ENCODE measurements at regions not wholly inside any gene's neighbourhood (a gene's known extent, or its start where the extent isn't known, plus 50 kb on each side); places are given as distances from the start of the nearest gene placed in this dataset.
"Not testable (repeated sequence)": the region's sequence is repeated elsewhere in the genome, so short reads cannot be mapped to it uniquely, and the experiment has no call there.

GRCh38 chr21:25170681-25171080 lies 436.6 kb downstream of the MRPL39 start:
- DNase-seq (ENCODE audit: low read depth in 2 of 3, low spot score in 2 of 3), result no peak

GRCh38 chr21:25169370-25169769 lies 437.9 kb downstream of the MRPL39 start:
- no peak for DNase-seq (ENCODE audit: low read depth in 2 of 3, low spot score in 2 of 3)

DNA sequence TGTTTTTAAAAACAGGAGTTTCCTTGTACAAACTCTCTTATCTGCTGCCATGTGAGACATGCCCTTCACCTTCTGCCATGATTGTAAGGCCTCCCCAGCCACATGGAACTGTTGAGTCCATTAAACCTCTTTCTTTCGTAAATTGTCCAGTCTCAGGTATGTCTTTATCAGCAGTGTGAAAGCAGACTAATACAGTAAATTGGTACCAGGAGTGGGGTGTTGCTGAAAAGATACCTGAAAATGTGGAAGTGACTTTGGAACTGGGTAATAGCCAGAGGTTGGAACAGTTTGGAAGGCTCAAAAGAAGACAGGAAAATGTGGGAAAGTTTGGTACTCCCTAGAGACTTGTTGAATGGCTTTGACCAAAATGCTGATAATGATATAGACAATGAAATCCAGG lies 440.4 kb downstream of the MRPL39 start:
- not testable (repeated sequence) for DNase-seq (ENCODE audit: low read depth in 2 of 3, low spot score in 2 of 3)

DNA sequence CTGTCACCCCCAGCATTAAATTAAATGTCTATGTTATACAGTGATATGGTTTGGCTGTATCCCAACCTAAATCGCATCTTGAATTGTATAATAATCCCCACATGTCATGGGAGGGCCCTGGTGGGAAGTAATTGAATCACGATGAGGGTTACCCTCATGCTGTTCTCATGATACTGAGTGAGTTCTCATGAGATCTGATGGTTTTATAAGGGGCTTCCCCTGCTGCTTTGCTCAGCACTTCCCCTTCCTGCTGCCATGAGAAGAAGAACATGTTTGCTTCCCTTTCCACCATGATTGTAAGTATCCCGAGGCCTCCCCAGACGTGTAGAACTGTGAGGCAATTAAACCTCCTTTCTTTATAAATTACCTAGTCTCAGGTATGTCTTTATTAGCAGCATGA lies 445.7 kb downstream of the MRPL39 start:
- DNase-seq (ENCODE audit: low read depth in 2 of 3, low spot score in 2 of 3), result no peak

DNA sequence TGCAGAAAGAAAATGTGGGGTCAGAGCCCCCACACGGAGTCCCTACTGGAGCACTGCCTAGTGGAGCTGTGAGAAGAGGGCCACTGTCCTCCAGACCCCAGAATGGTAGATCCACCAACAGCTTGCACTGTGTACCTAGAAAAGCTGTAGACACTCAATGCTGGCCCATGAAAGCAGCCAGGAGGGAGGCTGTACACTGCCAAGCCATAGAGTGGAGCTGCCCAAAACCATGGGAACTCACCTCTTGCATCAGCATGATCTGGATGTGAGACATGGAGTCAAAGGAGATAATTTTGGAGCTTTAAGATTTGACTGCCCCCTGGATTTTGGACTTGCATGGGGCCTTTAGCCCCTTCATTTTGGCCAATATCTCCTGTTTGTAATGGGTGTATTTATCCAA lies 452.3 kb downstream of the MRPL39 start:
- DNase-seq (ENCODE audit: low read depth in 2 of 3, low spot score in 2 of 3), result not testable (repeated sequence)

DNA sequence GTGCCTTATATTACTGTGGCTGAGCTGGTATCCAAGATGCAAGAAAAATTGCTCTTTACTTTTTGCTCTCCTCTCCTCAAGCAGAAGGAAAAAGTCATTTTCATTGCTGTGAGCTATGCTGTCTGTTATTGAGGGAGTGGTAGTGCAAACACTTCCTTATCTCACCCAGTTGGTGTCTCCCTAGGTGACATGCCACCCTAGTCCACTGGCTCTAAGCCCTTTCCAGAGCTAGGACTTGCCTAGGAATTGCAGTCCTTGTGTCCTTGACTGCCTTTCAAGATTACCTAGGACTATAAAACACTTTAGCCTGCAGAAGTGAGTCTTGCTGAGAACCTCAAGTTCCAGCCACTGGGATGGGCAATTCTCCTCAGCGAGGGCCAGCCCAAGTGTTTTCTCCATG lies 458.3 kb downstream of the MRPL39 start:
- no peak for DNase-seq (ENCODE audit: low read depth in 2 of 3, low spot score in 2 of 3)

GRCh38 chr21:25139414-25139813 lies 467.9 kb downstream of the MRPL39 start:
- no peak for DNase-seq (ENCODE audit: low read depth in 2 of 3, low spot score in 2 of 3)

DNA sequence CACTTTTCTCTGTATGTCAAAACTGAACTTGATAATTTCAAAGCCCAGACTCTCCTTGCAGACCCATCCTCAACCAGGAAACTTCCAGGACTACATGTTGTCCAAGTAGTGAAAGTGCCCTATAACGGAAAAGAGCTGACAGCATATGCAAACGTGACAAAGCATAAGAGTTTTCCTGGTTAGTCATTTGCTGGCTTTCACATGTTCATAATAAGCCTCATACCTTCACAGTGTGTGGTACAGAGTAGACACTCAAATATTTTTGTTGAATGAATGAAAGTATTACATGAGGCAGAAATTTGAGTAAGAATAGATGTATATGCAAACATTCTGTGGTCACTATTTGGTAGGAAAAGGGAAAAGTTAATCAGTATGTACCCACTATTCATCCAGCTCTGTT lies 473.3 kb downstream of the MRPL39 start:
- no peak for DNase-seq (ENCODE audit: low read depth in 2 of 3, low spot score in 2 of 3)

- DNase-seq (ENCODE audit: low read depth in 2 of 3, low spot score in 2 of 3), result no peak
Measured at GRCh38 chr21:25127811-25128210, 479.5 kb downstream of the MRPL39 start.

DNA sequence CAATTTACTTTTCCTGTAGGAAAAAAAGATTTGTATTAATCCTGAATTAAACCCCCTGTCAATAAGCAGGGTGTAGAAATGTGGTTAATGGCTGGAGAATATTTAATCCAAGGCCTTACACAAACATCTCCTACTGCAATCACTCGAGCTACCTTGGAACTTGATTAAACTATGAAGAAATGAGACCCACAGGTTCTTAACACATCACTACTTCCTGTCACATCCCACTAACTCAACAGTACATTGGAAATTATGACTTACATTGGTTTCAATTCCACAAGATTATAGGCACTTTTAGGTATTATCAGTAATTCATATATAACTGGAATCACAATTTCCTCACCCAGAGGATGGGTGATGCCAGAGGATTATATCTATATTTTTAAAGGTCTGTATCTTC lies 480.3 kb downstream of the MRPL39 start:
- DNase-seq (ENCODE audit: low read depth in 2 of 3, low spot score in 2 of 3), result no peak

DNA sequence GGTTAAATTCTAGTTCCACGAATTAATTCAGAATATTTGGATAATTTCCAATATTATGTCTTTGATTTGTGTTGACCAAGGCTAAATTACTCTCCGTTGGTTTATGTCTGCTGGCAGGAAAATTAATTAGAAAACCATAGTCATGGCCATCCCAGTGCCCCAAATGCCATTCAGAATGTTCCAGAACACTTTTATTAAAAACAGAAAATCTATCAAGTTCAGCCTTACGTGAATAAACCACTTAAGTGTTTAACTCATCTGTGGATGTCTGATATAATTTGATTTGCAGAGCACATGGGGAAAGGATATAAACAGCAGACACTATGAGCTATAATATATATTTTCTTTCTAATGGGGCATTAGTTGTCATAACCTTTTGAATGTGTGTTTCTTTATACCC lies 480.7 kb downstream of the MRPL39 start:
- DNase-seq (ENCODE audit: low read depth in 2 of 3, low spot score in 2 of 3), result no peak

- DNase-seq (ENCODE audit: low read depth in 2 of 3, low spot score in 2 of 3), result no peak
Measured at GRCh38 chr21:25118648-25119047, 488.6 kb downstream of the MRPL39 start.

GRCh38 chr21:25115021-25115420 lies 492.3 kb downstream of the MRPL39 start:
- no peak for DNase-seq (ENCODE audit: low read depth in 2 of 3, low spot score in 2 of 3)

DNA sequence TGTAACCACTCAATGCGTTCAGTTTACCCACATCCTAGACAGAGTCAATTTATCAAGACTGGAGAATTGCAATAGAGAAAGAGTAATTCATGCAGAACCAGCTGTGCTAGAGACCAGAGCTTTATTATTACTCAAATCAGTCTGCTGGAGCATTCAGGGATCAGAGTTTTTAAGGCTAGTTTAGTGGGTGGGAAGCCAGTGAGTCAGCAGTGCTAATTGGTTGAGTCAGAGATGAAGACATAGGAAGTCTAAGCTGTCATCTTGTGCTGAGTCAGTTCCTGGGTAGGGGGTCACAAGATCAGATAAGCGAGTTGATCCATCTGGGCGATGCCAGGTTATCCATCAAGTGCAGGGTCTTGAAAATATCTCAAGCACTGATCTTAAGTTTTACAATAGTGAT lies 499.6 kb downstream of the MRPL39 start:
- no peak for DNase-seq (ENCODE audit: low read depth in 2 of 3, low spot score in 2 of 3)

GRCh38 chr21:25103500-25104207 lies 503.6 kb downstream of the MRPL39 start:
- DNase-seq (ENCODE audit: low read depth in 2 of 3, low spot score in 2 of 3), result no peak

GRCh38 chr21:25097648-25098047 lies 509.6 kb downstream of the MRPL39 start:
- no peak for DNase-seq (ENCODE audit: low read depth in 2 of 3, low spot score in 2 of 3)

DNA sequence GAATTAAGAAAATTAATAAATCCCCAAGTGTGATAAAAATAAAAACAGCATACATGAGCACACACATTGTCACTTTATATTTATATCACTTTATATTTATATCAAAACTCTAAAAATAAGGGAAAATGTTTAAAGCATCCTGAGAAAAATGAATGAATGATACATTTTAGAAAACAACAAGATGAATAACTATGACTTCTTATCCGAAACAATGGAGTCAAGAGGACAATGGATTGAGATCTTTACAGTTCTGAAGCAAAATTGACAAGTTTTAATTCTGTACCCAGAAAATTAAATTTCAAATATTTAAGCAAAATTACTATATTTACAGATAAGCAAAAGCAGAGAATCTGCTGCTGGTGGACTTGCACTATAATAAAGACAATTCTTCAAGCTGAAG lies 512.6 kb downstream of the MRPL39 start:
- no peak for DNase-seq (ENCODE audit: low read depth in 2 of 3, low spot score in 2 of 3)

GRCh38 chr21:25092441-25093011 lies 514.8 kb downstream of the MRPL39 start:
- DNase-seq (ENCODE audit: low read depth in 2 of 3, low spot score in 2 of 3), result no peak

DNA sequence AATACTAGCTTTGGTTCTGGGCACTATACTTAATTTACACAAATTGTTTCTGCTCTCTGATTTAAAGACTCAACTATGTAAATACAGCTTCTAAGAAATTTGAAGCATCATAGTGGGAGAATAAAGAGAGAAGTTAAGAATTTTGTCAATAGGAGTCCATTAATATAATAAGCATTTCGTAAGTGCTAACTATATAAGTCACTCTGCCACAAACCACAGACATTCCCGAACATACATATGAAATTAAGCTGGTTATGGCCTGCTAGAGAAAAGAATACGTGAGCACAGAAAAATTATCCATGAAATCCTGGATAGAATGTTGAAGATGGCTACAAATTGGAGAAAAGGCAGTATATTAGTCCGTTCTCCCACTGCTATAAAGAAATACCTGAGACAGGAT lies 526.2 kb downstream of the MRPL39 start:
- no peak for DNase-seq (ENCODE audit: low read depth in 2 of 3, low spot score in 2 of 3)

DNA sequence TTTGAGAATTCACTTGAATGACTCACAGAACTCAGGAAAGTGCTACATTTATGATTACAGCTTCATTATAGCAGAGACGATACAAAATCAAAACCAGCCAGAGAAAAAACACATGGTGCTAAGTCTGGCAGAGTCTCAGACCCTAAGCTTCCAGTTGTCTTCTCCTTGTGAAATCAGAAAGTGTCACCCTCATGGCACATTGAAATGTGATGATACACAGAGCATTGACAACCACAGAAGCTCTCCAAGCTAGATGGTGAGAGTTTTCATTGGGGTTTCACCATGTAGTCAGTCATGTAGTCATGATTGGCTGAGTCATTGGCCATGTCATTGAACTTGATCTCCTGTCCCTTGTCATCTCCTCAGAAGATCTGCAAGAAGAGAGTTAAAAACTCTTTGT lies 526.6 kb downstream of the MRPL39 start:
- no peak for DNase-seq (ENCODE audit: low read depth in 2 of 3, low spot score in 2 of 3)

- DNase-seq (ENCODE audit: low read depth in 2 of 3, low spot score in 2 of 3), result no peak
Measured at GRCh38 chr21:25080141-25080540, 527.1 kb downstream of the MRPL39 start.

GRCh38 chr21:25079053-25079452 lies 528.2 kb downstream of the MRPL39 start:
- no peak for DNase-seq (ENCODE audit: low read depth in 2 of 3, low spot score in 2 of 3)

DNA sequence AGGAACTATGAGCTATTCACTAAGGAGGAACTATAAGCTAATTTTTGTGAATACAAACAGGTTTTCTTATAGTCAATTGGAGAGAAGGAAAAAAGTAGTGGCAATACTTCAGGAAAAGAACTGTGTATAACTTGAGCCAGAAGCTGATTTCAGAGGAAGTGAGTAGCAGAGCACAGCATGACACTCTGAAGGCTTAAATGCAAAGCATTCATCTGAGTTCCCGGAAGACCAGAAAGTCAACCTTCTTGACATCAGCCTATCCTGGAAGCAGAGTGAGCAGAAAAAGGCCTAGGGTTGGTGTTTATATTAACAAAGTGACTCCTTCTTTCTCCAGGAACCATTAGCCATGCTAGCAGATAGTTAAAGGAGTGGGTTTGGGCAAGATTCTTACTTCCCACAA lies 545.2 kb downstream of the MRPL39 start:
- no peak for DNase-seq (ENCODE audit: low read depth in 2 of 3, low spot score in 2 of 3)
